ENCODE measurements at regions not wholly inside any gene's neighbourhood (a gene's known extent, or its start where the extent isn't known, plus 50 kb on each side); places are given as distances from the start of the nearest gene placed in this dataset.

GRCh38 chr6:165811512-165811911, 148.5 kb upstream of the PDE10A start:
- TF ChIP-seq CTCF (IDR thresholded peaks at IDR 0.05; ENCODE audit: low read depth, low read length), result no peak
- in situ Hi-C loops (cut with HindIII; ENCODE audit: low sequenced_read_pairs), result no loop called here
- no peak overlapping the region for H3K4me3 ChIP-seq (ENCODE audit: low read depth, low read length)
- DNase-seq (ENCODE audit: low read depth, low spot score), result no peak

DNA sequence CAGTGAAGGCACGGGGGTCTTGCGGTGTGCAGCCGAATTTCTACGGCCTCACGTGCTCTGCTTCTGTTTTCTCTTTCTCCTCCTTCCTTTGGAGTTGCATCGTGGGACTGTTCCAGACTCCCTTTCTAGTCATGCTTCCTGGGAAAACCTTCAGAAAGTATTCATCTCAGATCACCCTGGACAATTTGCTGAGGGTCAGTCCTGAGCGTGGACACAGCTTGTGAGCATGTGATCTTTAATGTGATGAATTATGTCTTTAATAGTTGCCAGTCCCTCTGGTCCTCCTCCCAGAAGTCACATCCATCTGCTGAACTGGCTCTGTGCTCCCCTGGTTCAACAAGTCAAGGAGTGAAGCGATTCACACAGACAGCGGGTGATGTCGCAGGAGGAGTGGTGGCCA, 145.0 kb upstream of the PDE10A start:
- no peak for DNase-seq (ENCODE audit: low read depth, low spot score)
- no peak for TF ChIP-seq CTCF (IDR thresholded peaks at IDR 0.05; ENCODE audit: low read depth, low read length)
- in situ Hi-C loops (cut with HindIII; ENCODE audit: low sequenced_read_pairs), result no loop called here
- H3K4me3 ChIP-seq (ENCODE audit: low read depth, low read length), result no peak overlapping the region

- DNase-seq (ENCODE audit: low read depth, low spot score), result no peak
- no peak overlapping the region for H3K4me3 ChIP-seq (ENCODE audit: low read depth, low read length)
- TF ChIP-seq CTCF (IDR thresholded peaks at IDR 0.05; ENCODE audit: low read depth, low read length), result no peak
- in situ Hi-C loops (cut with HindIII; ENCODE audit: low sequenced_read_pairs), result no loop called here
Measured at GRCh38 chr6:165807249-165807960, 144.4 kb upstream of the PDE10A start.

GRCh38 chr6:165806126-165806810, 143.2 kb upstream of the PDE10A start:
- in situ Hi-C loops (cut with HindIII; ENCODE audit: low sequenced_read_pairs), result no loop called here
- H3K4me3 ChIP-seq (ENCODE audit: low read depth, low read length), result no peak overlapping the region
- no peak for DNase-seq (ENCODE audit: low read depth, low spot score)
- no peak for TF ChIP-seq CTCF (IDR thresholded peaks at IDR 0.05; ENCODE audit: low read depth, low read length)

DNA sequence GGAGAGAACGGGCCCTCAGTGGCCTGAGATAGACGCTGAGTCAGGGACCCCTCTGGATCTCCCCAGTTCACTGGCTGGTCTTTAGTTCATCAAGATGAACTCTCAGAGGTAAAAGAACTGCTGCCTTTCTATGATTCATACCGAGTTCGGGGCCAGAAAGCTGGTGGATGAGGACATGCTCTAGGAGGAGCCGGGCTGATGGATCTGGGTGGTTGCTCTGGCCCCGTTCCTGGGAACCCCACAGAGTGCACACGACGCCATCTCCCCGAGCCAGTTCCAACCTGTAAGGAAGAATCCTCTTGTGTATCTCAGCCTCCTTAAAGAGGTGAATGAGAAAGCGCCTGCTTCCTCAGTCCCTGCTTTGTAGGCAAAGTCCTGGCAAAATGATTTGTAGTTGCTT, 142.6 kb upstream of the PDE10A start:
- no peak for DNase-seq (ENCODE audit: low read depth, low spot score)
- no peak for TF ChIP-seq CTCF (IDR thresholded peaks at IDR 0.05; ENCODE audit: low read depth, low read length)
- H3K4me3 ChIP-seq (ENCODE audit: low read depth, low read length), result no peak overlapping the region
- in situ Hi-C loops (cut with HindIII; ENCODE audit: low sequenced_read_pairs), result no loop called here

DNA sequence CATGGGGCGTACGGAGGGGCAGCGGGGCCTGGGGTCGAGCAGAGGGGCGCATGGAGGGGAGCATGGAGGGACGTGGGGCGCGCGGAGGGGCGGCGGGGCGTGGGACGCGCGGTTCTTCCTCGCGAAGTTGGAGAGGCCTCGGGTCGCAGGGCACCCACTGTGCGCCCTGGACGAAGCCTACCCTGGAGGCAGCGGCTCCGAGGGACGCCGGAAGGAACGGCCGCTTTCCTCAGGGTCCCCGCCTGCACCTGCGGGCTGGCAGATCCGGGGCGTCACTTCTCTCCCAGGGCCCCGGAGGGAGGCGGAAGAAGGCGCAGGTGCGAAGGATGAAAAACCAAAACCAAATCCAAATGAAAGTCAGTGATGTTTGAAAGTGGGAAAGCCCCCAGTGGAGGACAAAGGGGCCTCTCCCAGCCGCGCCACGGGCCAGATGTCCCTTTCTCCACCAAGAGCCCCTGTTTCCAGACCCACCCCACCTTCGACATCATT, 142.1 kb upstream of the PDE10A start:
- in situ Hi-C loops (cut with HindIII; ENCODE audit: low sequenced_read_pairs), result no loop called here
- TF ChIP-seq CTCF (IDR thresholded peaks at IDR 0.05; ENCODE audit: low read depth, low read length), result no peak
- no peak for DNase-seq (ENCODE audit: low read depth, low spot score)
- no peak overlapping the region for H3K4me3 ChIP-seq (ENCODE audit: low read depth, low read length)
